ENCODE measurements at regions not wholly inside any gene's neighbourhood (a gene's known extent, or its start where the extent isn't known, plus 50 kb on each side); places are given as distances from the start of the nearest gene placed in this dataset.

DNA sequence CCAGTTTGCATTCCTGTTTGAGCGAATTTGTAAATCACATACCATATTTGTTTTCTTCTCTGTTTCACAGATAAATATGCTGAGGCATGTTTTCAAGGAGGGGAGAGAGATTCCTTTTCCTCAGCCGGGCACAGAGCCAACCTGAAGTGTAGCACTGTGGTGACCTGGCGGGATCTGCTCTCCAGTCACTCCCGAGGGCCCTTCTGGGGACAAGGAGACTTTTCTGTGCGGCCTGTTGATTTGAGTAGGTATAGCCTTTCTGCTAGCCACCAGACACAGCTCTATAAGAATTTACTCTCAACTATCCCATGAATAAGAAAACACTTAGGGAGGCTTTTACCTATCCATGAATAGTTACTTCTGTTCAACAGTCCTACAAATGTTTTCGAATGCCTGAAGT lies 63.5 kb upstream of the FDX1 start:
- CTCF ChIA-PET, result interaction anchor here (0.6 to 3.6 kb wide), 6 partner anchors 11 to 514 kb away, joined by 3 to 74 read pairs (median 4); no protein-coding TSS in a partner anchor
- no peaks in the 10 kb centered on the region for H3K27me3 Mint-ChIP-seq (ENCODE audit: insufficient read depth, unreplicated experiment)
- H3K4me1 Mint-ChIP-seq (ENCODE audit: insufficient read depth, unreplicated experiment), result peaks cover 16% of the 10 kb centered on the region
- POLR2A ChIA-PET, result interaction anchor here (1.0 to 1.8 kb wide), 4 partner anchors 69 to 272 kb away, joined by 3 to 8 read pairs (median 4); no protein-coding TSS in a partner anchor
- no peak overlapping the region for H3K4me3 Mint-ChIP-seq (ENCODE audit: unreplicated experiment)
- peak overlapping the region; percentile 78 for H3K27ac Mint-ChIP-seq (ENCODE audit: low read depth, unreplicated experiment)
- DNase-seq (ENCODE audit: unreplicated experiment), result peak; percentile 42
- BruUV-seq (replicated peaks), result no TSS peak
- H3K9me3 Mint-ChIP-seq (ENCODE audit: unreplicated experiment), result no peaks in the 10 kb centered on the region
- intact Hi-C loops (cut with micrococcal nuclease), result no loop called here
- TF ChIP-seq, protein P1, sequence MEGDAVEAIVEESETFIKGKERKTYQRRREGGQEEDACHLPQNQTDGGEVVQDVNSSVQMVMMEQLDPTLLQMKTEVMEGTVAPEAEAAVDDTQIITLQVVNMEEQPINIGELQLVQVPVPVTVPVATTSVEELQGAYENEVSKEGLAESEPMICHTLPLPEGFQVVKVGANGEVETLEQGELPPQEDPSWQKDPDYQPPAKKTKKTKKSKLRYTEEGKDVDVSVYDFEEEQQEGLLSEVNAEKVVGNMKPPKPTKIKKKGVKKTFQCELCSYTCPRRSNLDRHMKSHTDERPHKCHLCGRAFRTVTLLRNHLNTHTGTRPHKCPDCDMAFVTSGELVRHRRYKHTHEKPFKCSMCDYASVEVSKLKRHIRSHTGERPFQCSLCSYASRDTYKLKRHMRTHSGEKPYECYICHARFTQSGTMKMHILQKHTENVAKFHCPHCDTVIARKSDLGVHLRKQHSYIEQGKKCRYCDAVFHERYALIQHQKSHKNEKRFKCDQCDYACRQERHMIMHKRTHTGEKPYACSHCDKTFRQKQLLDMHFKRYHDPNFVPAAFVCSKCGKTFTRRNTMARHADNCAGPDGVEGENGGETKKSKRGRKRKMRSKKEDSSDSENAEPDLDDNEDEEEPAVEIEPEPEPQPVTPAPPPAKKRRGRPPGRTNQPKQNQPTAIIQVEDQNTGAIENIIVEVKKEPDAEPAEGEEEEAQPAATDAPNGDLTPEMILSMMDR (IDR thresholded peaks at IDR 0.05; ENCODE audit: unreplicated experiment), result no peak
- no peaks in the 10 kb centered on the region for H3K36me3 Mint-ChIP-seq (ENCODE audit: insufficient read depth, unreplicated experiment)

DNA sequence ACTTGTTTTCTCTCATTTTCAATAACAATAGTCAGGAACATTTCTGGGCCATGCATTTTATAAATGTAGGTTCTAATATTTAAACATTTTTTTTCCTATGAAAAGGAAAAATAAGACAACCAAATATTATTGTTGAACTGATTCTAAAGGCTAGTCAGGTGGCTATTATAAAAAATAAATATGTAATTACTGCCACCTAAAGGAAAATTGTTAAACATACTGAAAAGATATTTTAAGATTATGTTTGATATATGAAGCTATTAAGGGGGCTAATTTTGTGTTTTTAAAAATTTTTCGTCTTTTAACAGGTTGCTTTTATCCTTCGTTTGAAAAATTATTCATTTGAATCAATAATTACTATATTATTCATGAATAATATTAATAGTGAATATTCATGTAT lies 62.2 kb upstream of the FDX1 start:
- Mint-ChIP-seq H3K27ac (ENCODE audit: low read depth, unreplicated experiment) (no peak overlapping the region), H3K9me3 (ENCODE audit: unreplicated experiment) (no peaks in the 10 kb centered on the region), H3K36me3 (ENCODE audit: insufficient read depth, unreplicated experiment) (no peaks in the 10 kb centered on the region), H3K4me3 (ENCODE audit: unreplicated experiment) (no peak overlapping the region), H3K4me1 (ENCODE audit: insufficient read depth, unreplicated experiment) (peaks cover 14% of the 10 kb centered on the region), H3K27me3 (ENCODE audit: insufficient read depth, unreplicated experiment) (no peaks in the 10 kb centered on the region)
- TF ChIP-seq, protein P1 (IDR thresholded peaks at IDR 0.05; ENCODE audit: unreplicated experiment), result peak; percentile 12
- intact Hi-C loops (cut with micrococcal nuclease), result loop anchor here (1.0 kb wide), 2 partner anchors 166 to 421 kb away; no protein-coding TSS in a partner anchor
- ChIA-PET CTCF (interaction anchor here (0.6 to 3.6 kb wide), 18 partner anchors 10 to 1071 kb away, joined by 3 to 74 read pairs (median 4); no protein-coding TSS in a partner anchor), POLR2A (interaction anchor here (0.9 to 1.8 kb wide), 10 partner anchors 10 to 275 kb away, joined by 3 to 8 read pairs (median 5); no protein-coding TSS in a partner anchor)
- no peak for DNase-seq (ENCODE audit: unreplicated experiment)
- no TSS peak for BruUV-seq (replicated peaks)

DNA sequence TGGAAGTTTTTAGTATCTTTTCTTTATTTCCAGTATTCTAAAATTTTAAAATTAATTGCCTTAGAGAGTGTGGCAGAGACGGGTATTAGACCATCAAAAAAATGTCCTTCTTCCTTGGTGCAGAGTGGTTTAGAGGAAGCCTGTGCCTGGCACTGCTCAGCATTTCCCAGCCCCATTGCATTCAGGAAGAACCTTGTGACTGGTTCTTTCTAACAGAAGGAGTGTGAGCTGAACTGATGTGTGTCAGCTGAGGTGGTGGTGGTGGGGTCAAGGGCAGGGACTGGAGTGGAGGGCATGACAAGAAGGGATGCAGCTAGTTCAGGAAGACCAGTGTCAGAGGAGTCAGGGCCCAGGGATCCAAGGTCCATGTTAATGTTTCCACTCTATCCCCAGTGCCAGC lies 58.7 kb upstream of the FDX1 start:
- intact Hi-C loops (cut with micrococcal nuclease), result loop anchor here (5.0 to 10.0 kb wide), 2 partner anchors 124 to 276 kb away; partner anchors contain the start of gene ZC3H12C
- Mint-ChIP-seq H3K4me3 (ENCODE audit: unreplicated experiment) (no peak overlapping the region), H3K4me1 (ENCODE audit: insufficient read depth, unreplicated experiment) (peaks cover 13% of the 10 kb centered on the region), H3K36me3 (ENCODE audit: insufficient read depth, unreplicated experiment) (no peaks in the 10 kb centered on the region), H3K27me3 (ENCODE audit: insufficient read depth, unreplicated experiment) (no peaks in the 10 kb centered on the region), H3K27ac (ENCODE audit: low read depth, unreplicated experiment) (peak overlapping the region; percentile 51), H3K9me3 (ENCODE audit: unreplicated experiment) (no peaks in the 10 kb centered on the region)
- DNase-seq (ENCODE audit: unreplicated experiment), result no peak
- ChIA-PET CTCF (interaction anchor here (1.0 kb wide), 1 partner anchor 170 kb away, joined by 4 read pairs; no protein-coding TSS in a partner anchor), POLR2A (no interaction called here)
- TF ChIP-seq, protein P1 (IDR thresholded peaks at IDR 0.05; ENCODE audit: unreplicated experiment), result no peak
- BruUV-seq (replicated peaks), result no TSS peak

DNA sequence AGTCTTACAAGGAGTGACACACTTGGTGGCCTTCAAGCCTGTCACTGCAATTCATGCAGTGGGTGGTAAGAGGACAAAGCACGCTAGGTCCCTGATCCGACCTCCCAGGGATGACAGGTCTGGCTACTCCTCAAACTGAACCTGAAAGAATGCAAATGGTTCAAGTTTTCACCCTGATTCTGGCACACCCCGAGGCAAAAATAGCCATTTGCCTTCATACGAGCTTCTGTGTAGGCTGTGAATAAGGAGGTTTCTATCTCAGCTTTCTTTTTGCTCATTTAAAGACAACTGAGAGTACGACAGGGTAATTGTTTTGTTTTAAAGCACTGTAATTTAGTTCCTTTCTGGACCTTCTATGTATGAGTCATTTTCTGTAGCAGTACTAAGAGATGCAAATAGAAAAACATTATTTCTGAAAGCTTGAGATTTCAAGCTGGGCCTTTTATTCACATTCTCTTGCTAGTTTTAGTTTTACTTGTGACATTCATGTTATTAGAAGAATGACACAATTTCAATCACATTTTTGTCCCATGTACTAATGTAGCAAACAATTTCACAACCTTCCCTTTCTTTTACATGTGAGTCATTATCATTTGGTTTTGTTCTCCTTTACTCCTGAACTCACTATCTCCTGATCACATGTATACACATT lies 56.6 kb upstream of the FDX1 start:
- CTCF ChIA-PET, result interaction anchor here (0.6 to 1.3 kb wide), 5 partner anchors 15 to 172 kb away, joined by 3 to 9 read pairs (median 4); no protein-coding TSS in a partner anchor
- POLR2A ChIA-PET, result interaction anchor here (0.6 to 2.0 kb wide), 2 partner anchors 80 to 121 kb away, joined by 4 read pairs; no protein-coding TSS in a partner anchor
- intact Hi-C loops (cut with micrococcal nuclease), result loop anchor here (5.0 to 10.0 kb wide), 2 partner anchors 126 to 278 kb away; partner anchors contain the start of gene ZC3H12C
- Mint-ChIP-seq H3K9me3 (ENCODE audit: unreplicated experiment) (no peaks in the 10 kb centered on the region), H3K36me3 (ENCODE audit: insufficient read depth, unreplicated experiment) (no peaks in the 10 kb centered on the region), H3K27ac (ENCODE audit: low read depth, unreplicated experiment) (no peak overlapping the region), H3K4me1 (ENCODE audit: insufficient read depth, unreplicated experiment) (peaks cover 16% of the 10 kb centered on the region), H3K27me3 (ENCODE audit: insufficient read depth, unreplicated experiment) (no peaks in the 10 kb centered on the region), H3K4me3 (ENCODE audit: unreplicated experiment) (peak overlapping the region; percentile 22)
- TF ChIP-seq, protein P1 (IDR thresholded peaks at IDR 0.05; ENCODE audit: unreplicated experiment), result no peak
- BruUV-seq (replicated peaks), result no TSS peak
- peak; percentile 23 for DNase-seq (ENCODE audit: unreplicated experiment)
